ENCODE measurements at regions not wholly inside any gene's neighbourhood (a gene's known extent, or its start where the extent isn't known, plus 50 kb on each side); places are given as distances from the start of the nearest gene placed in this dataset.

DNA sequence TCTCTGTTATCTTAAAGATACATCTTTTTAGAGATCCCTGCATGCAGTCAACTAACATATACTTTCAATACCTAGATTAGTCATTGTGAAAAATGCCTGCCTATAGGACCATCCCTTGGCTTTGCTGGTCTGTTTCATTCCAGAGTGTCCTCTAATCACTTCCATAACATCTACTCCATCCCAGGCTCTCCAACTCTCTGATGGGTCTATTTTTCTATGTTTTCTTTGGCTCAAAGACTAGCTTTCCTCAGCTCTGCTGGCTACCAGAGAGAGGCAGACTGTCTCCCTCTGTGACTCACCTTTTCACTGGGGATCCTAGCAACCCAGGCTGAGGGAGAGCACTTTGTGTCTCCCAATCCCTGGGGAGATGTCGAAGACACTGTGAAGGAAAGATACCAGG lies 547.7 kb upstream of the MCTP2 start:
- BruUV-seq (replicated peaks) = no TSS peak
- Histone ChIP-seq H3K4me1 (ENCODE audit: control insufficient read depth, insufficient read depth, low read length) (no peaks in the 10 kb centered on the region), H4K5ac (ENCODE audit: low read depth, low read length) (no peak overlapping the region), H2BK120ac (ENCODE audit: low read depth, low read length) (no peak overlapping the region), H2AK9ac (replicated peaks; ENCODE audit: low read depth, low read length, poor library complexity) (no peak overlapping the region), H2BK5ac (ENCODE audit: low read depth, low read length, poor library complexity, severe bottlenecking) (no peak overlapping the region), H3K36me3 (ENCODE audit: control insufficient read depth, insufficient read depth, low read length) (no peaks in the 10 kb centered on the region), H3K14ac (replicated peaks; ENCODE audit: low read depth, low read length) (no peak overlapping the region), H3K9me1 (ENCODE audit: insufficient read depth, low read length) (no peaks in the 10 kb centered on the region), H2BK15ac (ENCODE audit: low read depth, low read length) (no peak overlapping the region), H3K9me3 (ENCODE audit: control insufficient read depth, insufficient read depth, low read length) (peaks cover 16% of the 10 kb centered on the region), H3K4ac (ENCODE audit: low read depth, low read length) (no peak overlapping the region), H2BK20ac (ENCODE audit: low read depth, low read length) (no peak overlapping the region), H4K20me1 (ENCODE audit: insufficient read depth, low read length) (no peaks in the 10 kb centered on the region), H3K18ac (ENCODE audit: low read depth, low read length) (no peak overlapping the region), H4K91ac (ENCODE audit: insufficient read depth, low read depth, low read length) (no peak overlapping the region), H2AFZ (replicated peaks; ENCODE audit: low read length, poor library complexity) (no peak overlapping the region), H3K27ac (ENCODE audit: insufficient read depth, low read length) (no peak overlapping the region), H2AK5ac (ENCODE audit: low read depth, low read length) (no peak overlapping the region), H3K27me3 (ENCODE audit: control insufficient read depth, insufficient read depth, low read length) (no peaks in the 10 kb centered on the region), H3K4me2 (ENCODE audit: low read depth, low read length) (no peak overlapping the region), H4K8ac (ENCODE audit: low read depth in 2 of 2, low read length in 2 of 2) (no peak overlapping the region), H3K56ac (ENCODE audit: extremely low read depth, insufficient read depth, low read length) (no peak overlapping the region), H3K4me3 (ENCODE audit: insufficient read depth, low read depth, low read length) (no peak overlapping the region), H3K9ac (ENCODE audit: low read depth, low read length) (no peak overlapping the region), H3K23ac (ENCODE audit: low read depth, low read length) (no peak overlapping the region), H3K79me1 (ENCODE audit: low read depth in 1 of 2, low read length in 2 of 2) (no peaks in the 10 kb centered on the region)
- ATAC-seq (ENCODE audit: low read depth) (no peak), DNase-seq (no peak)
- CTCF ChIA-PET = no interaction called here
- no CpG with 5 or more reads among the region's 1 CpG for WGBS, 2 experiments (ENCODE audit: extremely low coverage in 2 of 2, insufficient read length in 1 of 2)
- intact Hi-C loops (cut with micrococcal nuclease) = no loop called here
- in situ Hi-C loops (cut with MboI; ENCODE audit: low sequenced_read_pairs) = no loop called here
- POLR2A ChIA-PET (ENCODE audit: unreplicated experiment) = no interaction called here
- dilution Hi-C loops (cut with HindIII; ENCODE audit: low sequenced_read_pairs, unreplicated experiment) = no loop called here
- no peak for TF ChIP-seq POLR2A (IDR thresholded peaks at IDR 0.05; ENCODE audit: low read depth, low read length)
- no peak for TF ChIP-seq MXI1 (IDR thresholded peaks at IDR 0.05; ENCODE audit: borderline replicate concordance, low read depth, low read length)
- TF ChIP-seq CEBPB (IDR thresholded peaks at IDR 0.05; ENCODE audit: low read depth, low read length) = no peak
- no peak for TF ChIP-seq CHD1 (IDR thresholded peaks at IDR 0.05; ENCODE audit: low read depth, low read length)
- TF ChIP-seq MAFK (IDR thresholded peaks at IDR 0.05; ENCODE audit: low read depth, low read length) = no peak
- no peak for TF ChIP-seq RCOR1 (IDR thresholded peaks at IDR 0.05; ENCODE audit: insufficient replicate concordance, low read length)
- no peak for TF ChIP-seq NFE2L2 (IDR thresholded peaks at IDR 0.05; ENCODE audit: low read depth, low read length)
- TF ChIP-seq BHLHE40 (IDR thresholded peaks at IDR 0.05; ENCODE audit: low read depth, low read length) = no peak
- TF ChIP-seq, protein P1, sequence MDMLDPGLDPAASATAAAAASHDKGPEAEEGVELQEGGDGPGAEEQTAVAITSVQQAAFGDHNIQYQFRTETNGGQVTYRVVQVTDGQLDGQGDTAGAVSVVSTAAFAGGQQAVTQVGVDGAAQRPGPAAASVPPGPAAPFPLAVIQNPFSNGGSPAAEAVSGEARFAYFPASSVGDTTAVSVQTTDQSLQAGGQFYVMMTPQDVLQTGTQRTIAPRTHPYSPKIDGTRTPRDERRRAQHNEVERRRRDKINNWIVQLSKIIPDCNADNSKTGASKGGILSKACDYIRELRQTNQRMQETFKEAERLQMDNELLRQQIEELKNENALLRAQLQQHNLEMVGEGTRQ (IDR thresholded peaks at IDR 0.05; ENCODE audit: low read depth, low read length) = no peak
- no peak for TF ChIP-seq RFX5 (IDR thresholded peaks at IDR 0.05; ENCODE audit: low read depth, low read length)
- TF ChIP-seq RAD21 (IDR thresholded peaks at IDR 0.05; ENCODE audit: low read length) = no peak
- TF ChIP-seq, protein P2, sequence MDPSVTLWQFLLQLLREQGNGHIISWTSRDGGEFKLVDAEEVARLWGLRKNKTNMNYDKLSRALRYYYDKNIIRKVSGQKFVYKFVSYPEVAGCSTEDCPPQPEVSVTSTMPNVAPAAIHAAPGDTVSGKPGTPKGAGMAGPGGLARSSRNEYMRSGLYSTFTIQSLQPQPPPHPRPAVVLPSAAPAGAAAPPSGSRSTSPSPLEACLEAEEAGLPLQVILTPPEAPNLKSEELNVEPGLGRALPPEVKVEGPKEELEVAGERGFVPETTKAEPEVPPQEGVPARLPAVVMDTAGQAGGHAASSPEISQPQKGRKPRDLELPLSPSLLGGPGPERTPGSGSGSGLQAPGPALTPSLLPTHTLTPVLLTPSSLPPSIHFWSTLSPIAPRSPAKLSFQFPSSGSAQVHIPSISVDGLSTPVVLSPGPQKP (IDR thresholded peaks at IDR 0.05; ENCODE audit: borderline replicate concordance, low read depth, low read length) = no peak
- no peak for TF ChIP-seq SMC3 (IDR thresholded peaks at IDR 0.05; ENCODE audit: low read depth, low read length)
- no peak for TF ChIP-seq CTCF (conservative IDR thresholded peaks at IDR 0.05; ENCODE audit: low read depth, low read length)
- no peak for TF ChIP-seq FOS (IDR thresholded peaks at IDR 0.05; ENCODE audit: low read depth, low read length)
- no peak for TF ChIP-seq MAZ (IDR thresholded peaks at IDR 0.05; ENCODE audit: borderline replicate concordance, low read depth, low read length)
